GM18519 (cell line): ENCODE measurements at regions not wholly inside any gene's neighbourhood (a gene's known extent, or its start where the extent isn't known, plus 50 kb on each side); places are given as distances from the start of the nearest gene placed in this dataset.

ENCODE experiments used
- ATAC-seq: cut with Tn5 transposase; IDR thresholded peaks from one replicate; pipeline ENCODE4 v1.9.1; 2021; ENCODE audit warnings: mild to moderate bottlenecking, moderate library complexity; ENCODE audit not compliant: unreplicated experiment, low FRiP score

DNA sequence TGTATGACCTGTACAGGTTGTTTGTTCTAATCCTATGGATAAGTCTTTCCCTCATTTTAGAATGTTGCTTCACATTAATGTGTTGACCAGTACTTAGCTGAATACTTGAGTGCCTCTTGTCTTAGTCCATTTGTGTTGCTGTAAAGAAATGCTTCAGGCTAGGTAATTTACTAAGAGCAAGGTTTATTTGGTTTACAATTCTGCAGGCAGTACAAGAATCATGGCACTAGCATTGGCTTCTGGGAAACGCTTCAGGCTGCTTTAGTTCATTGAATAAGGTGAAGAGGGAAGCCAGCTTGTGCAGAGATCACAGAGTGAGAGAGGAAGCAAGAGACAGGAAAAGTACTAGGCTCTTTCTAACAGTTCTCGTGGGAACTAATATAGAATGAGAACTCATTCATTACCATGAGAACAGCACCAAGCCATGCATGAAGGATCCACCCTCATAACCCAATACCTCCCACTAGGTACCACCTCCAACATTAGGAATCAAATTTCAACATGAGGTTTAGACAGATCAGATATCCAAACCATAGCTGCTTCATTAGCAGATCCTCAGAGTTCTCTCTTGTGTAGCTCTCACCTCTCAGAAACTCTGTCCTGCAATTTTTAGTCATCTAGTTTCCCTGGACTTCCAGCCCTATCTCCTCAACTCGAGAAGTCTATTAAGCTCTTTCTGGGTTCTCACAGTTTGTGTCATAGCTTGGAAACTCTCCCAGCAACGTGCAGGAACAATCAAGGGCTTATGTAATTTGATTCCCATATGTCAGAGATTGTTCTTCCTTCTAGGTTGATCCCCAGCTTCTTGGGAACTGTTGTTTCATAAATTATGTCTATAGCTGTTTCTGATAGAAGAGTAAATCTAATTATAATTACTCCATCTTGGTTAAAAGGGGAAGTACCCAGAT is 2082.3 kb upstream of the CELF4 start:
- ATAC-seq: no peak

DNA sequence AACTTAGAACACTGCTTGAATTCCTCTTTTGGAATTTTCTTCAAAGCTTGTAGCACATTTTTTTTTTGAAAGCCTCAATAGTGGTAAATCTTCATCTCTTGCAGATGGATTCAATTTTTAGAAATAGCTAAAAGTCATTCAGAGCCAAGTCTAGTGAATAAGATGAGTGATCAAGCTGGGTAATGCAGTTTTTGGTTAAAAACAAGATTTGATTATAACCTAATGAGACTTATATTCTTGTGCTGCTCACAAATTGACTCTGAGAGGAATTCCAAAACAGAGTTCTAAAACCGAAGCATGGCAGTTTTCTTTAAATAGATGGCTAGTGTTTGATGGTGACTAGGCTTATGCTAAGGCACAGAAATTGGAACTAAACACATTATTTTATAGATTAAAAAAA is 2072.6 kb upstream of the CELF4 start:
- ATAC-seq: no peak

DNA sequence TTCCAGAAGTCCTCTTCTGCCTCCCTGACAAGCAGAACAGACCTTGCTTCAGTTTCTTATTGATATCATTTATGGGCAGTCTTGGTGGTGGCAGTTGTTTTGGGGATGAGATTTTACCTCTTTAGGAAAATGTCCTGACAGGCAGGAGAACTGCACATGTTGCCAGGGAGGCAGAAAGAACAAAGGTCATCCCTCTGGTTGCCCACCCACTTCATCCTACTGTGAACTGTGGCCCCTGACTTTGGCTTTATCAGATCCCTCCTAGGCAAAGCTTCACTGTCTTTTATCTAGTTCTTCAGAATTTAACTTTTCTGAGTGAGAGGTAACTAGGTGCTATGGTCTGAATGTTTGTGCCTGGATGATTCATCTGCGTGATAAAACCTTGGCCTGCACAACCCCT is 2071.3 kb upstream of the CELF4 start:
- no peak for ATAC-seq

DNA sequence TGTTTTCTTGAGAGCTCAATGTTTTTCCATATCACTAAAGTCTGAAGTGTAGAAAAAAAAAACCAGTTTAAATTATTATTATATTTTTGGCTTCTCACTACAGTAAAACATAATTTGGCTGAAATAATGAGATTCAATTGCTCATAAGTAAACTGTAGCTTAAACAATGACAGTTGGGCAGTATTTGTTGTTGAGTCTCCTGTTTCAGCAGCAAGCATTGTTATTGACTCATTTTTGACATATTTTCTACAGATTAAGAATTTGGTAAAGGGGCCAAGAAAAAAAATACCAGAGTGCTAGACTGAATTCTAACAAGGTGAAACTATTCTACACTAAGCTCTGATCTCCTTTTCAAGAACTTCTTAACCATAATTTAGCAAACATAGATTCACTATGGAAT is 2070.4 kb upstream of the CELF4 start:
- no peak for ATAC-seq

DNA sequence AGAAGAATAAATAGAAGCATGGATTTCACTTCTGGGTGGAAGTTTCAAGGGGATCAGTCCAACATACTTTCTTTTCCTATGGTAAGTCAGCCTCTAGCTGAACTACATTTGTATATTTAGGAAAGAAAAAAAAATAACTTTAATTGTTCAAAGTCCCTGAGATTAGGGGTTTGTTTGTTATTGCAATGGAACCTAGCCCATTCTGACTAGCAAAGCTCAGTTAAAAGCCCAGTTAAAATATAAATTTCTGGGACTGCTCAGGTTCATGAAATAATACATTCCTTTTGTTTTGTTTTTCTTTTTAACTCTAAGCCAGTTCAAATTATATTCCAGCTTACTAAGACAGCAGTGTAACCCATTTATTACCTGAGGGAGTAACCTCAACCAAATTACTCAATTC is 2069.6 kb upstream of the CELF4 start:
- ATAC-seq: no peak

DNA sequence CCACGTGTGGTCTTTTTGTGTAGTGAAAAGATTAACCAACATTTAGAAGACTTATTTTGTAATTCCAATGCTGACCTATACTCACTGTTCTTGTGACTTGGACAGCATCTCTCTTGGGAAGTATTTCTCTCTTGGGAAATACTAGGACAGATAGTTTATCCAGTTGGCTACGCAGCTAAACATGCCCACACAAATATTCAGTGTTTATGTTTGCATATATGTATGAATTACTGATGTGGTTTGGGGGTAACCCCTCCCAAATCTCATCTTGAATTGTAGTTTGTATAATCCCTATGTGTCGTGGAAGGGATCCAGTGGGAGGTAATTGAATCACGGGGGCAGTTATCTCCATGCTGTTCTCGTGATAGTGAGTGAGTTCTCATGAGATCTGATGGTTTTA is 2062.3 kb upstream of the CELF4 start:
- ATAC-seq: no peak

DNA sequence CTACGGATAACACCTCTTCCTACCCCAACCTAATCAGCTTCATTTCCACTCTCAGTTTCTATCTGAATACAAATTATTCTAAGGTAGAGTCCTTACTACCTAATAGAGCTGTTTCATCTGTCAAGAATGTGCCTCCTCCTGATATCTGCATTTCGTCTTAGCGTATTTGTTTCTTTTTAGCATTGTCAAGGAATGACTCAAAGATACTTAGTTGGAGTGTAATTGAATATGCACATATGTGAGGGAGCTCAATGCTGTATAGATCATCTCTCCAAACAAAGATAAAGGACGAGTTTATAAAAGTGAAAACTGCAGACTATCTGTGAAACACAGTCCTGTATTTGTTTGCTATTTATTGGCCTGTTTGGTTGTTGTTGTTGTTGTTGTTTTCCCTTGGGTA is 2059.4 kb upstream of the CELF4 start:
- no peak for ATAC-seq

DNA sequence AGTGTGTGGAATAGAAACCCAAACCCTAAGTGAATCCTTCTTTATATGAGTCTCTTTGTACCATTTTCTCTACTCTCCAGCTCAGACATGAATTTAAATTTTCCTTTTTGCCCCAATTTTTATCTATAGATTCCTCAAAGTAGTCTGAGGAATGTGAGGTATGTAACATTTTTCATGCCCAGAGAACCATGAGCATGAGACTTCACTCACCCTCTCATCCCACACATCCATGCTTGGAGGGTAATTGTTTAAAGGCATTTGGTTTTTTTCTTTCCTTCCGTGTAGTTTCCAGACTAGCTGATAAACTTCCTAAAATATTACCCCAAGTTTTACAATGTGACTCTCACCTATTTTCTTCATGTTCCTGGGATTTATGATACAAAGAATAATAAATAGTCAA is 2056.8 kb upstream of the CELF4 start:
- no peak for ATAC-seq

DNA sequence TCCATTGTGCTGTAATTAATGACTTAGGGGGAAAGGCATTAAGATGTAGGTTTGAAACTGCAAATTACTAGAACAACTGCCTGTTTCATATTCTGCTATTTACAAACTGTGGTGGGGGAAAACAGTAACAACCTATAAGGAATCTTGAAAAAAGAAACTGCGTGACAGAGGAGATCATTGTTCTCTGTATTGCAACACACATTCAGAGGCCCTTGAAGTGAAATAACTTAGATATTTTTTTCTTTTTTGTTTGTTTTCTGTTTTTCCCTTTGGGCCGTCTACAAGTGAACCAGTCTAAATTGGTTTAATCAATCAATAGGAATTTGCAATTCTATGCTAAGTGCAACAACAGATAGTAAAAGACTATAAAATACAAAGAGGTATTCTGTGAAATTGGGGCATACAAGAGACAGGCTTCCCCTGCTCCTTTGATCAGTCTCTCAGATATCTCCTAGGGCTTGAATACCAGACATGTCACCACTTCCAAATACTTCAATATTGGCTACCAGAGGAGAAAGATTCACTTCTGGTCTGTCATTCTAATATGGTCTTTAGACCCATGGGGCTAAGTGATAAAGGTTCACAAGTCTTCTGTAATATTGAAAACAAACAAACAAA is 2055.1 kb upstream of the CELF4 start:
- no peak for ATAC-seq

DNA sequence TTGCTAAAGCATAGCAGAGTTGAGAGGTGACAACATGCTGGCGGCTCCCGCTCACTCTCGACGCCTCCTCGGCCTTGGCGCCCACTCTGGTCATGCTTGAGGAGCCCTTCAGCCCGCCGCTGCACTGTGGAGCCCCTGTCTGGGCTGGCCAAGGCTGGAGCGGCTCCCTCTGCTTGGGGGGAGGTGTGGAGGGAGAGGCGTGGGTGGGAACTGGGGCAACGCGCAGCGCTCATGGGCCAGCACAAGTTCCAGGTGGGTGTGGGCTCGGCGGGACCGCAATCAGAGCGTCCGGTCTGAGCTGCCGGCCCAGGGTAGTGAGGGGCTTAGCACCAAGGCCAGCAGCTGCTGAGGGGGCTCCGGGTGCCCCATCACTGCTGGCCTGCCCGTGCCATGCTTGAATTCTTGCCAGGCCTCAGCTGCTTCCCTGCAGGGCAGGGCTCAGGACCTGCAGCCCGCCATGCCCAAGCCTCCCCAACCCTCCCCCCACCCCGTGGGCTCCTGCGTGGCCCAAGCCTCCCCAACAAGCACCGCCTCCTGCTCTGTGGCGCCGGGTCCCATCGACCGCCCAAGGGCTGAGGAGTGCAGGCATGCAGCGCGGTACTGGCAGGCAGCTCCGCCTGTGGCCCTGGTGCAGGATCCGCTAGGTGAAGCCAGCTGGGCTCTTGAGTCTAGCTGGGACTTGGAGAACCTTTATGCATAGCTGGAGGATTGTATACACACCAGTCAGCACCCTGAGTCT is 2052.8 kb upstream of the CELF4 start:
- ATAC-seq: no peak

DNA sequence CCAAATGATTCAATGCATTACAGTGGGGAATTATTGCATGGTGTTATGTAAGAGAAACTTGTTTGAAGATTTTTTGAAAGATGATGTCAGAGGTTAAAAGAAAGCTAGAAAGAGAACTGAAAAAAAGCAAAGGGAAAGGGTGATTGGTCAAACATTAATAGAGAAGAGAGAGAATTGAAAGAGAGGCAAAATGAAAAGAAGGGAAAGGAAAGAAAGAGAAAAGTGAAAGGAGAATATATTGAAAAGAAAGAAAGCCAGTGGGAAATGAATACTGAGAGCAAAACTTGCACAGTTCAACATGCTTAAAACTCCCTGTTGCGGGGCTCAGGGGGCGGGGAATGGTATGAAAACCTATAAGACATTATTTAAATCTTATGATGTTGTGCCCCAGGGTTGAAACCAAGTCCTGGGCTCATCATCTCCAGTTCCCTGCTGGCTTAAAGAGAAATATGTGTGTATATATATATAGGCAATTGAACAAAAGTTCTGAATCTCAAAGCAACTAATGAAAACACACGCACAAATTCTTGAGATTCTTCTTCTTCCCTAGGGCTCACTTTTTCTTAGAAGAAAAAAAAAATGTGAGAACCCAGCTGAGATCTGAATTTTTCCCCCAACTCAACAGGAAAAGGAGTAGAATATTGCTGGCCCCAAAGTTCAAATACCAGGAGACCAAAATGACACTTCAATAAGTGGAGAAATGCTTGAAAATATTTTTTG is 2045.9 kb upstream of the CELF4 start:
- no peak for ATAC-seq

DNA sequence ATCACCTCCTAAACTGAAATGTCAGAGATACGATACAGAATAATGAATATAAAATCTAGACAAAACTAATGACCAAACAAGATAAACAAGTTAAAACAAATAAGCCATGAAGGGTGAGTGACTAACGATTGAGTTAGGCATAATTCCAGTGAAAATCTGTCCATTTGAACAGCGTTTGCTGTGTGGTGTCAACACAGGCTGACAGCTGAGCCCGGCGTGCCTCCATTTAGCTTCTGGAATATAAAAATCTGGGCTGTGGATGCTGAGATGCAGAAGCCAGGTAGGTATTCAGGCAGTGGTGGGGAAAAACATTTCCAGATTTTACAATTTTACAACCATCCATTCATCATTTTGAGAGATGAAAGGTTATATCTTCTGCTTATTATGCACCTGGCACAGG is 2041.4 kb upstream of the CELF4 start:
- no peak for ATAC-seq

DNA sequence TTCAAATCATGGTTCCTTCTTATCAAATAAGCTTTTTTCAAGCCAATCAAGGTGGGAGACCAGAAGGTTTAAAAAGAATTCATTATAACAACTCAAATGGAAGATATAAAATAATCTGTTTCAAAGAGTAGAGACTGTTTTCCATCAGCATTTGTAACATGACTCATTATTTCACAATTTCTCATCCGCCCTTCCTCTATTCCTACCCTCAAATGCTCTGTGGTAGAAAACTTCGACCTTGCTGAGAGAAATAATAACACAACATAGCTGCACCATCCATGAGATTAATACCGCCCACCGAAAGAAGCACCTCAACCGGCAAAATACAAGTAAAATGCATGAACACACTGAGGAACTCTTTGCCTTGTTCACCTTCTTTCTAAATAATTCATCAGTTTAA is 2039.2 kb upstream of the CELF4 start:
- no peak for ATAC-seq

DNA sequence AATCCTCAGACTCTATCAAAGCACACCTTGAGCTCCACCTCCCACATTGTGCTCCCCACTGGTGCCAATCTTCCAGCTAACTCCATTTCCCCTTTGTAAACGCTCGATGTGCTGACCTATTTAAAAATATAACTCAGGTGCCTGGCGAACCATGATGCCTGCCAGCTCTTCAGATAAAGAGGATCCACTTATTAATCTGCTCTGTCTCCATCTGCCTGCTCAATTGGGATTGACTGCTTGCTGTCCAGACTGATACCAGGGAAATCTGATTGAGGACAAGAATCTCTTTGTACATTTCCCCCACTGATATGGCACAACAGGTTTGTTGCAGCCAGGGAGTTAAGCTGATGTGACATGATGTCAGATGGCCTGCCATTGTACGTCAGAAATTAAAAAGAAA is 2036.5 kb upstream of the CELF4 start:
- ATAC-seq: no peak

DNA sequence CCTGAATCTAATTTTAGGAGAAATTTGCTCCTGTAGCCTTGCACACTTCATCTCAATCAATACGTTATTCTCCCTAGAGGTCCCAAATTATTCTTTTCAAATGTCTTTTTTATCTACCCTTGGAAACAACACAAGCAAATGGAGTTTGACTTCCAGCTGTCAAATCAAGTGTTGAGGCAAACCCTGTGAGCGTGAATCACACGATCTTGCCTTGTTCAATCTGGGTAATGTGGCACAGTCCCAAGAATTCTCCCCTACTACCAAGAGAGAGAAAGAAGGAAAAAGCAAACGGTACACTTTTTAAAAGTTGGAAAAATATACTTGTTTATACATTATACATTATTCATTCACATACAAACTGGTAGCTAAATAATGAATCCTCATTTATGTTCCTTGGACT is 2035.3 kb upstream of the CELF4 start:
- ATAC-seq: no peak

DNA sequence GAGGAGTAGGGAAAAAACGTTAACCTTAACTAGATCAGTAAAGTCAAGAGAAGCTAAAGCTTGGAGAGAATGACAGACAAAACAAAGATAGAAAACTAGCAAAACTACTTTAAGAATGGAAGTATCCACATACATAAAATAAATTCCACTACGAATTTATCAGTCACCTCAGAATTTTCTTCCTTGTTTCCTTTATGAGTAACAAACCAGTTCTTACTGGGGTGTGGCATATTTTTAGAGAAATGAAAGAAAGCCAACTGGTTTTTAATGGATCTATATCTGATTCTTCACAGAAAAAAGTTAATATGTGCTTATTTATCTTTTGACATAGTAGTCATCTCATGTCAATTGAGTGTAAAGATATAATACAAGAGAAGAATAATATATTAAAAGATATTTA is 2033.7 kb upstream of the CELF4 start:
- ATAC-seq: no peak

DNA sequence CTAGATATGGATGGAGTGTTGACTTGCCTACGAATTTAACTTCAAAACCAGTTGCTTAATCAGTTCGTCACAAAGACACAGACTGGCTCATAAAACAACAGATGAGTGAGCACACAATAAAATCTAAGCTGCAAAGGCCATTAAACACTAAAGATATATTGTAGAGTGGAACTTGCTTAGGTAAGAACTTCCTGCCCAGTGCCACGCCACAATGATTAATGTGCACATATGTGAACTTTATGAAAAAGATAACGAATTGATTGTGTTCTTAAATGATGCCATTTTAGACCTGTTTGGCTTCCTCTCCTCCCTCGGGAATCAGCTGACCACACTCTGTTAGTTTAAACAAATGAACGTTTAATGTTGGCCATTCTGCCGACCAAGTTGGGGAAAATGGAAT is 2031.3 kb upstream of the CELF4 start:
- no peak for ATAC-seq

DNA sequence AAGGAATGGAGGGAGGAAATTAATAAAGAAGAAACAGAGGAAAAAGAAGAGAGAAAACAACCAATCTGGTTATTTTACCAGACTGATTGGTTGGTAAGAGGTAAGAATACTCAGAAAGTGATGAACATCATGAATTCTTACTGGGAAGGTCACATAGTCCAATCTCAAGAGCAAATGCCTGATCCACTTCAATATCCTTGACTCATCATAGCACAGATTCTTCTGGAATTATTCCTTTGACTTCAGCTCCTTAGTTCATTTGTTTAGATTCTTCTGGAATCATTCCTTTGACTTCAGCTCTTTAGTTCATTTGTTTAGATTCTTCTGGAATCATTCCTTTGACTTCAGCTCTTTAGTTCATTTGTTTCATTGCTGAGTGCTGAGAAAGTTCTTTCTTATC is 2030.6 kb upstream of the CELF4 start:
- no peak for ATAC-seq

DNA sequence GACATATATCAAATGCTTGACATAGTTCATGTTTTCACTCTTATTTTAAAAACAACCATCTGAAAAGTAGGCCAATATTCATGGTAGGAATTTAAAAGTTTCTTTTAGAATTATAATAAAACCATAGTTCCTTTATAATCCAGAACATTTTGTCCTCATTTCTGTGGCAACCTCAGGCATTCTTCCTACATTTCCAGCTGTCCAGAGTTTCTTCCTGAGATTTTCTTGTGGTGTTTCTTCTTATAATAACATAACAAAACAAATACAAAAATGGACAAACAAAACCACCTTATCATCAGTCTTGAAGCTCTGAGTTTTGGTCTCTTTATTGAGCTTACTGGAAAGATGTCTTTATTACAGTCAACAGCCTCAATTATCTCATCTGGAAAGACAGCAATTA is 2028.6 kb upstream of the CELF4 start:
- no peak for ATAC-seq

DNA sequence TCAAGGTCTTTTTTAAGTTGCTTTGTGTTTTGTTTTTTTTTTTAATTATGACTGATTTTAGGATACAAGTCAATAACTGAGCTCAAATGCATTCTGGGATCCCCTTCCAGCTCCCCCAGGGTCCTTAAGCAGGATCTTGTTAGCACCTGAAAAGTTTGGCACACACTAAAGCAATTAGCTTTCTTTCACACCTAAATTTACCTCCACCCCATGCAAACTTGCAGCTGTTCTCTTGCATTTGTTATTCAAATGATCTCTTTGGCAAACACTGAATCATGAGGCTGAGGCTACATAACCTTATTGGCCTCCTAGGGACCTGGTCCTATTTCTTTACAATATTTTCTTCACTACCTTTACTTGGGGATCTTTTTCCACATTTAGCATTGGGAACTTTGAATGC is 2026.1 kb upstream of the CELF4 start:
- ATAC-seq: no peak

DNA sequence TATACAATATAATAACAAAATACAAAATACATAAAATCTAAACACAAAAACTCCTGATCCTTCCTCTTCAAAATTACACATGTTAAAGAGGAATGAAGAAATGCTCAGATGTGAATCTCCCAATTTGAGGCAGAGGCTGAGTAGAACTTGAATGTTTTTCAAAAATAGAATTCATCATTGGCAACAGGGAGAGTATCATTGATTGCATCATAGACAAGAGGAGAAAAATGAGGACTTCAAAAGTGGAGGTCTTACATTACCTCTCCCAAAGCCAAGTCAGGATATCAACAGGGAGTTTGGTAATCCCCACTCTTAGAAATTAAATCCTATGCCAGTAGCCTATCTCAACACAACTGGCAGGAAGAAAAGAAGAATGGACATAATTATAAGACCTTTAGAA is 2023.9 kb upstream of the CELF4 start:
- ATAC-seq: no peak
